Fibroblast of skin of right quadriceps (primary cell): ENCODE measurements at regions not wholly inside any gene's neighbourhood (a gene's known extent, or its start where the extent isn't known, plus 50 kb on each side); places are given as distances from the start of the nearest gene placed in this dataset.
A peak's percentile ranks its signal among the peaks of the same experiment; 100 is the strongest.

ENCODE experiments used
- DNase-seq: peaks from one replicate; pipeline ENCODE4 v3.0.0-alpha.2; 2013

- peak; percentile 70 for DNase-seq
Measured at GRCh38 chr11:79902493-79902892, 461.7 kb upstream of the TENM4 start.

- DNase-seq: no peak
Measured at GRCh38 chr11:79897896-79898295, 457.1 kb upstream of the TENM4 start.

GRCh38 chr11:79896258-79896657 lies 455.4 kb upstream of the TENM4 start:
- DNase-seq: peak; percentile 1

GRCh38 chr11:79894111-79894510 lies 453.3 kb upstream of the TENM4 start:
- DNase-seq: no peak

- no peak for DNase-seq
Measured at GRCh38 chr11:79890272-79890671, 449.4 kb upstream of the TENM4 start.

GRCh38 chr11:79864882-79865281 lies 424.1 kb upstream of the TENM4 start:
- no peak for DNase-seq

- no peak for DNase-seq
Measured at GRCh38 chr11:79860336-79860735, 419.5 kb upstream of the TENM4 start.

GRCh38 chr11:79857377-79858214 lies 416.8 kb upstream of the TENM4 start:
- DNase-seq: no peak

- DNase-seq: no peak
Measured at GRCh38 chr11:79852176-79852575, 411.3 kb upstream of the TENM4 start.

GRCh38 chr11:79845002-79845709 lies 404.3 kb upstream of the TENM4 start:
- no peak for DNase-seq

GRCh38 chr11:79834015-79834414 lies 393.2 kb upstream of the TENM4 start:
- no peak for DNase-seq

GRCh38 chr11:79830446-79830845 lies 389.6 kb upstream of the TENM4 start:
- no peak for DNase-seq

GRCh38 chr11:79829891-79830290 lies 389.1 kb upstream of the TENM4 start:
- no peak for DNase-seq

GRCh38 chr11:79822766-79823165 lies 381.9 kb upstream of the TENM4 start:
- DNase-seq: no peak

- no peak for DNase-seq
Measured at GRCh38 chr11:79813551-79813950, 372.7 kb upstream of the TENM4 start.

GRCh38 chr11:79809487-79809886 lies 368.7 kb upstream of the TENM4 start:
- DNase-seq: no peak

GRCh38 chr11:79807506-79807905 lies 366.7 kb upstream of the TENM4 start:
- no peak for DNase-seq

- no peak for DNase-seq
Measured at GRCh38 chr11:79796704-79797103, 355.9 kb upstream of the TENM4 start.

GRCh38 chr11:79794484-79795393 lies 353.9 kb upstream of the TENM4 start:
- DNase-seq: no peak

GRCh38 chr11:79794057-79794456 lies 353.2 kb upstream of the TENM4 start:
- DNase-seq: no peak

GRCh38 chr11:79786961-79787360 lies 346.1 kb upstream of the TENM4 start:
- DNase-seq: no peak

- no peak for DNase-seq
Measured at GRCh38 chr11:79783833-79784232, 343.0 kb upstream of the TENM4 start.

- no peak for DNase-seq
Measured at GRCh38 chr11:79768343-79768742, 327.5 kb upstream of the TENM4 start.
